ENCODE measurements at regions not wholly inside any gene's neighbourhood (a gene's known extent, or its start where the extent isn't known, plus 50 kb on each side); places are given as distances from the start of the nearest gene placed in this dataset.
"Not testable (repeated sequence)": the region's sequence is repeated elsewhere in the genome, so short reads cannot be mapped to it uniquely, and the experiment has no call there.

- peak in 1 of 8 experiments; percentile 54 for ATAC-seq (replicated peaks in 6 of 8)
- H3K4me3 ChIP-seq; H3K4me1 ChIP-seq (replicated peaks in 1 of 2); in situ Hi-C loops (cut with MboI; ENCODE audit: low pct_unique_long_range_greater_than_20kb in 2 of 9, low sequenced_read_pairs in 9 of 9, unreplicated experiment in 9 of 9); H3K27ac ChIP-seq: not testable (repeated sequence)
- WGBS, 10 experiments: no CpG with 5 or more reads among the region's 5 CpGs
Observed at GRCh38 chr16:18263046-18263445, 73.5 kb downstream of the NPIPA8 start.

- H3K27ac ChIP-seq; H3K4me3 ChIP-seq; in situ Hi-C loops (cut with MboI; ENCODE audit: low pct_unique_long_range_greater_than_20kb in 2 of 9, low sequenced_read_pairs in 9 of 9, unreplicated experiment in 9 of 9); H3K4me1 ChIP-seq (replicated peaks in 1 of 2): not testable (repeated sequence)
- 100% methylated on average over 1 of the region's 2 CpGs; no CpG with 5 or more reads in 9 of the 10 experiments for WGBS, 10 experiments
- peak in 1 of 8 experiments; percentile 82 for ATAC-seq (replicated peaks in 6 of 8)
Observed at GRCh38 chr16:18261848-18262247, 74.7 kb downstream of the NPIPA8 start.

GRCh38 chr16:18259496-18260176, 76.9 kb downstream of the NPIPA8 start:
- in situ Hi-C loops (cut with MboI; ENCODE audit: low pct_unique_long_range_greater_than_20kb in 2 of 9, low sequenced_read_pairs in 9 of 9, unreplicated experiment in 9 of 9); H3K4me1 ChIP-seq (replicated peaks in 1 of 2); H3K4me3 ChIP-seq; H3K27ac ChIP-seq: not testable (repeated sequence)
- ATAC-seq (replicated peaks in 6 of 8): peak in 5 of 8 experiments; percentile 34 to 60 (median 56)
- no CpG with 5 or more reads among the region's 10 CpGs for WGBS, 10 experiments

- H3K27ac ChIP-seq; in situ Hi-C loops (cut with MboI; ENCODE audit: low pct_unique_long_range_greater_than_20kb in 2 of 9, low sequenced_read_pairs in 9 of 9, unreplicated experiment in 9 of 9); H3K4me3 ChIP-seq; H3K4me1 ChIP-seq (replicated peaks in 1 of 2); ATAC-seq (replicated peaks in 6 of 8): not testable (repeated sequence)
- WGBS, 10 experiments: no CpG with 5 or more reads among the region's 5 CpGs
Observed at GRCh38 chr16:18252943-18253342, 83.6 kb downstream of the NPIPA8 start.

- no CpG with 5 or more reads among the region's 13 CpGs for WGBS, 10 experiments
Observed at GRCh38 chr16:18230505-18230904, 106.0 kb downstream of the NPIPA8 start.

GRCh38 chr16:18222054-18223009, 114.2 kb downstream of the NPIPA8 start:
- ATAC-seq (replicated peaks in 6 of 8): peak in 1 of 8 experiments; percentile 33
- H3K4me1 ChIP-seq (replicated peaks in 1 of 2); H3K4me3 ChIP-seq; in situ Hi-C loops (cut with MboI; ENCODE audit: low pct_unique_long_range_greater_than_20kb in 2 of 9, low sequenced_read_pairs in 9 of 9, unreplicated experiment in 9 of 9); H3K27ac ChIP-seq: not testable (repeated sequence)
- WGBS, 10 experiments: no CpG with 5 or more reads among the region's 24 CpGs

More at GRCh38 chr16:18230505-18230904, 106.0 kb downstream of the NPIPA8 start:
- H3K4me3 ChIP-seq; ATAC-seq (replicated peaks in 6 of 8); H3K27ac ChIP-seq; H3K4me1 ChIP-seq (replicated peaks in 1 of 2); in situ Hi-C loops (cut with MboI; ENCODE audit: low pct_unique_long_range_greater_than_20kb in 2 of 9, low sequenced_read_pairs in 9 of 9, unreplicated experiment in 9 of 9): not testable (repeated sequence)

GRCh38 chr16:18217741-18218140, 118.8 kb downstream of the NPIPA8 start:
- WGBS, 10 experiments: no CpG with 5 or more reads among the region's 9 CpGs

GRCh38 chr16:18216814-18217213, 119.7 kb downstream of the NPIPA8 start:
- ATAC-seq (replicated peaks in 6 of 8): peak in 3 of 8 experiments; percentile 24 to 74 (median 59)
- no CpG with 5 or more reads among the region's 9 CpGs for WGBS, 10 experiments
- H3K27ac ChIP-seq; in situ Hi-C loops (cut with MboI; ENCODE audit: low pct_unique_long_range_greater_than_20kb in 2 of 9, low sequenced_read_pairs in 9 of 9, unreplicated experiment in 9 of 9); H3K4me1 ChIP-seq (replicated peaks in 1 of 2); H3K4me3 ChIP-seq: not testable (repeated sequence)

More at GRCh38 chr16:18217741-18218140, 118.8 kb downstream of the NPIPA8 start:
- ATAC-seq (replicated peaks in 6 of 8): peak in 3 of 8 experiments; percentile 29 to 62 (median 46)
- H3K4me1 ChIP-seq (replicated peaks in 1 of 2); in situ Hi-C loops (cut with MboI; ENCODE audit: low pct_unique_long_range_greater_than_20kb in 2 of 9, low sequenced_read_pairs in 9 of 9, unreplicated experiment in 9 of 9); H3K27ac ChIP-seq; H3K4me3 ChIP-seq: not testable (repeated sequence)

GRCh38 chr16:18213810-18214209, 122.7 kb downstream of the NPIPA8 start:
- H3K4me3 ChIP-seq; H3K4me1 ChIP-seq (replicated peaks in 1 of 2); H3K27ac ChIP-seq; in situ Hi-C loops (cut with MboI; ENCODE audit: low pct_unique_long_range_greater_than_20kb in 2 of 9, low sequenced_read_pairs in 9 of 9, unreplicated experiment in 9 of 9); ATAC-seq (replicated peaks in 6 of 8): not testable (repeated sequence)
- WGBS, 10 experiments: 20% methylated on average over 1 of the region's 4 CpGs; no CpG with 5 or more reads in 9 of the 10 experiments

- H3K4me1 ChIP-seq (replicated peaks in 1 of 2); ATAC-seq (replicated peaks in 6 of 8); in situ Hi-C loops (cut with MboI; ENCODE audit: low pct_unique_long_range_greater_than_20kb in 2 of 9, low sequenced_read_pairs in 9 of 9, unreplicated experiment in 9 of 9); H3K4me3 ChIP-seq; H3K27ac ChIP-seq: not testable (repeated sequence)
- WGBS, 10 experiments: 100% methylated on average over 1 of the region's 4 CpGs; no CpG with 5 or more reads in 9 of the 10 experiments
Observed at GRCh38 chr16:18211505-18211904, 125.0 kb downstream of the NPIPA8 start.

GRCh38 chr16:18204786-18205185, 131.8 kb downstream of the NPIPA8 start:
- H3K4me1 ChIP-seq (replicated peaks in 1 of 2); in situ Hi-C loops (cut with MboI; ENCODE audit: low pct_unique_long_range_greater_than_20kb in 2 of 9, low sequenced_read_pairs in 9 of 9, unreplicated experiment in 9 of 9); H3K27ac ChIP-seq; ATAC-seq (replicated peaks in 6 of 8); H3K4me3 ChIP-seq: not testable (repeated sequence)
- WGBS, 10 experiments: no CpG with 5 or more reads among the region's 1 CpG

GRCh38 chr16:18204309-18204708, 132.2 kb downstream of the NPIPA8 start:
- H3K4me3 ChIP-seq; H3K4me1 ChIP-seq (replicated peaks in 1 of 2); H3K27ac ChIP-seq; ATAC-seq (replicated peaks in 6 of 8); in situ Hi-C loops (cut with MboI; ENCODE audit: low pct_unique_long_range_greater_than_20kb in 2 of 9, low sequenced_read_pairs in 9 of 9, unreplicated experiment in 9 of 9): not testable (repeated sequence)
- WGBS, 10 experiments: no CpG with 5 or more reads among the region's 3 CpGs

- WGBS, 10 experiments: 60 to 100% (median 100%) methylated on average over 1 to 2 of the region's 3 CpGs; no CpG with 5 or more reads in 7 of the 10 experiments
- ATAC-seq (replicated peaks in 6 of 8); H3K4me3 ChIP-seq; H3K4me1 ChIP-seq (replicated peaks in 1 of 2); H3K27ac ChIP-seq; in situ Hi-C loops (cut with MboI; ENCODE audit: low pct_unique_long_range_greater_than_20kb in 2 of 9, low sequenced_read_pairs in 9 of 9, unreplicated experiment in 9 of 9): not testable (repeated sequence)
Observed at GRCh38 chr16:18201511-18201910, 135.0 kb downstream of the NPIPA8 start.
